ENCODE measurements at regions not wholly inside any gene's neighbourhood (a gene's known extent, or its start where the extent isn't known, plus 50 kb on each side); places are given as distances from the start of the nearest gene placed in this dataset.
A peak's percentile ranks its signal among the peaks of the same experiment; 100 is the strongest.

- H3K4me3 ChIP-seq (ENCODE audit: low read depth, low read length), result no peak overlapping the region
- peak; percentile 68 for DNase-seq (ENCODE audit: low read depth)
- in situ Hi-C loops (cut with HindIII; ENCODE audit: low sequenced_read_pairs), result no loop called here
- TF ChIP-seq, protein P1, sequence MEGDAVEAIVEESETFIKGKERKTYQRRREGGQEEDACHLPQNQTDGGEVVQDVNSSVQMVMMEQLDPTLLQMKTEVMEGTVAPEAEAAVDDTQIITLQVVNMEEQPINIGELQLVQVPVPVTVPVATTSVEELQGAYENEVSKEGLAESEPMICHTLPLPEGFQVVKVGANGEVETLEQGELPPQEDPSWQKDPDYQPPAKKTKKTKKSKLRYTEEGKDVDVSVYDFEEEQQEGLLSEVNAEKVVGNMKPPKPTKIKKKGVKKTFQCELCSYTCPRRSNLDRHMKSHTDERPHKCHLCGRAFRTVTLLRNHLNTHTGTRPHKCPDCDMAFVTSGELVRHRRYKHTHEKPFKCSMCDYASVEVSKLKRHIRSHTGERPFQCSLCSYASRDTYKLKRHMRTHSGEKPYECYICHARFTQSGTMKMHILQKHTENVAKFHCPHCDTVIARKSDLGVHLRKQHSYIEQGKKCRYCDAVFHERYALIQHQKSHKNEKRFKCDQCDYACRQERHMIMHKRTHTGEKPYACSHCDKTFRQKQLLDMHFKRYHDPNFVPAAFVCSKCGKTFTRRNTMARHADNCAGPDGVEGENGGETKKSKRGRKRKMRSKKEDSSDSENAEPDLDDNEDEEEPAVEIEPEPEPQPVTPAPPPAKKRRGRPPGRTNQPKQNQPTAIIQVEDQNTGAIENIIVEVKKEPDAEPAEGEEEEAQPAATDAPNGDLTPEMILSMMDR (IDR thresholded peaks at IDR 0.05; ENCODE audit: low read depth, low read length, missing control alignments), result no peak
These were observed 618.5 kb downstream of the KCNJ2 start for GRCh38 chr17:70787721-70788300.

- DNase-seq (ENCODE audit: low read depth), result no peak
- TF ChIP-seq, protein P1 (IDR thresholded peaks at IDR 0.05; ENCODE audit: low read depth, low read length, missing control alignments), result no peak
- in situ Hi-C loops (cut with HindIII; ENCODE audit: low sequenced_read_pairs), result no loop called here
These were observed 622.6 kb downstream of the KCNJ2 start for GRCh38 chr17:70791748-70792443.

DNA sequence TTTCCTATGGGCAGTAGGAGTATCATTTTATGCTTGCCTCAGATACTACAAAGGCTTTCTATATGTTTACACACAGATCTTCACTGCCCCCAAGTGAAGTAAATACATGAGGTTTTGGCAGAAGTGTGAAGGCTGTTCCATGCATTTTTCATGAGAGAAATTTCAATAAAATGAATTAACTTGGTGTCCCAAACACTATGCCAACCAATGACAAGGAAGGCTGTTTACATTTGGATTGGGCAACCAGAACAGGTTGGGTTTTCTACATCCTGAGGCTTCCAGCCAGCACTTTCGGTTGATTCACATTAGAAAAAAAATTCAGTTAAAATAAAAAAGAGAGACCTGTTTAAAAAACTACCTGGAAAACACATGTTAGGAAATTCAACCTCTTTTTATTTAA is 625.4 kb downstream of the KCNJ2 start:
- no peak for DNase-seq (ENCODE audit: low read depth)
- TF ChIP-seq, protein P1 (IDR thresholded peaks at IDR 0.05; ENCODE audit: low read depth, low read length, missing control alignments), result no peak
- in situ Hi-C loops (cut with HindIII; ENCODE audit: low sequenced_read_pairs), result no loop called here
- no peak overlapping the region for H3K4me3 ChIP-seq (ENCODE audit: low read depth, low read length)

More at GRCh38 chr17:70791748-70792443, 622.6 kb downstream of the KCNJ2 start:
- H3K4me3 ChIP-seq (ENCODE audit: low read depth, low read length), result no peak overlapping the region

DNA sequence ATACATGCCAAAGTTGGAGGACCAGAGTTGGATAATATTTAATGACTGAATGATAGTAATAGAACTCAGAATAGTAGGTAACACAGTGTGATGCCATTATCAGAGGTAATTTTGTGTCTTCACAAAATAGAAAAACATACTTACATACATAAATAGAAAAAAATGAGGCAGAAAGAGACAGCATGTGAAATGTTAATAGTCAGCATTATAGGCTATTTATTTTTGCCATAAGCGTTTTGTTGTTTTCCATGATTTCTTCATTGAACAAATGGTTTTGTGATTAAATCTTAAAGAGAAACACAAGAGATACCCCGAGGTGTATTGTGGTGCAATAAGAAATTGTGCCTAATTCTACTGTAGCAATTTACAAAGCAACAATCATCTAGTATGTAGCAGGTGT is 626.3 kb downstream of the KCNJ2 start:
- no peak for DNase-seq (ENCODE audit: low read depth)
- TF ChIP-seq, protein P1 (IDR thresholded peaks at IDR 0.05; ENCODE audit: low read depth, low read length, missing control alignments), result no peak
- no peak overlapping the region for H3K4me3 ChIP-seq (ENCODE audit: low read depth, low read length)
- in situ Hi-C loops (cut with HindIII; ENCODE audit: low sequenced_read_pairs), result no loop called here

DNA sequence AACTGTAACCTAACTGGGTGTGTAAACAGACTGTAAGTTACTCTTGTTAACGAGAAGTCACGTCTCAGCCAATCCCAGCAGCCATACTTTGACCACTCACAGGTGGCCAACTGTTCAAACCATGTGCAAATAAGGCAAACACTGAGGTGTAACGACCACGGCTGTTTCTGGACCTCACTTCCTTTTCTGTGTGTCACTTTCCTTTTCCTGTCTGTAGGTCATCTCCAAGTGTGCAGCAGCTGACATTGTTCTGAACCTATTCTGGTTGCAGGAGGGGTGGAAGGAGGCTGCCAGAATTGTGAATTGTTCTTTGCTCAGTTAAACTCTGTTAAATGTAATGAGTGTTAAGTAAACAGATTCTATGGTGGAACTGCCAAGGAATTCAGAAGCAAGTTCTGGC is 627.4 kb downstream of the KCNJ2 start:
- TF ChIP-seq, protein P1 (IDR thresholded peaks at IDR 0.05; ENCODE audit: low read depth, low read length, missing control alignments), result no peak

GRCh38 chr17:70797166-70797565 is 627.8 kb downstream of the KCNJ2 start:
- no peak overlapping the region for H3K4me3 ChIP-seq (ENCODE audit: low read depth, low read length)
- TF ChIP-seq, protein P1 (IDR thresholded peaks at IDR 0.05; ENCODE audit: low read depth, low read length, missing control alignments), result no peak
- in situ Hi-C loops (cut with HindIII; ENCODE audit: low sequenced_read_pairs), result no loop called here
- DNase-seq (ENCODE audit: low read depth), result no peak

More for the DNA sequence above, 627.4 kb downstream of the KCNJ2 start:
- in situ Hi-C loops (cut with HindIII; ENCODE audit: low sequenced_read_pairs), result no loop called here
- no peak overlapping the region for H3K4me3 ChIP-seq (ENCODE audit: low read depth, low read length)
- no peak for DNase-seq (ENCODE audit: low read depth)

Data from astrocyte of the cerebellum (primary cell).